B cell (primary cell): ENCODE measurements at regions not wholly inside any gene's neighbourhood (a gene's known extent, or its start where the extent isn't known, plus 50 kb on each side); places are given as distances from the start of the nearest gene placed in this dataset.

Source experiments
- CTCF ChIP-seq: fragments of 200-600 bp; IDR thresholded peaks from one replicate; pipeline ENCODE4 v1.8.0; 2022; ENCODE audit warnings: antibody characterized with exemption, mild to moderate bottlenecking
- EZH2 ChIP-seq: IDR thresholded peaks from 2 replicates; pipeline ENCODE4 v1.6.1; 2012; ENCODE audit warnings: borderline replicate concordance, low read depth, mild to moderate bottlenecking, moderate library complexity, low read length; ENCODE audit not compliant: insufficient read depth, poor library complexity, severe bottlenecking

GRCh38 chrX:114037515-114037914 is 546.4 kb upstream of the HTR2C start:
- TF ChIP-seq CTCF, result no peak
- no peak for TF ChIP-seq EZH2
